Caco-2 (cell line): ENCODE measurements at regions not wholly inside any gene's neighbourhood (a gene's known extent, or its start where the extent isn't known, plus 50 kb on each side); places are given as distances from the start of the nearest gene placed in this dataset.

ENCODE experiments used
- BruUV-seq: library from RNA; stranded (reverse); fragments of 400-500 nt; replicated peaks from 2 replicates; lab custom pipeline; 2021; lab: Mats Ljungman, UMichigan
- CTCF ChIA-PET: fragments of 300-600 bp; sonication (Branson Sonifier 250); formaldehyde crosslinking; loops from one replicate; lab custom pipeline; 2022; ENCODE audit warnings: antibody characterized with exemption; lab: Charles Lee
- POLR2A ChIA-PET: fragments of 300-600 bp; sonication (Branson Sonifier 250); formaldehyde crosslinking; loops from one replicate; lab custom pipeline; 2022; ENCODE audit warnings: antibody characterized with exemption; lab: Charles Lee
- DNase-seq, 2 experiments: peaks; one replicate each; pipeline versions ENCODE4 v3.0.0 to v3.0.0-alpha.2; 2020 to 2022
- H3K27me3 ChIP-seq: replicated peaks from 2 replicates; pipeline ENCODE4 v1.6.0; 2011; ENCODE audit warnings: low read length; ENCODE audit not compliant: control insufficient read depth, insufficient read depth
- H3K36me3 ChIP-seq: 2 replicates; pipeline ENCODE4 v1.5.1; 2011; ENCODE audit warnings: low read length; ENCODE audit not compliant: control insufficient read depth, insufficient read depth
- H3K4me1 ChIP-seq: fragments of 250-450 bp; sonication (Bioruptor Pico); 2 replicates; pipeline ENCODE4 v1.5.1; 2020; ENCODE audit warnings: mild to moderate bottlenecking
- H3K4me3 ChIP-seq: 2 replicates; pipeline ENCODE4 v1.5.1; 2011; ENCODE audit warnings: low read depth, mild to moderate bottlenecking, control low read depth, low read length
- H3K9me3 ChIP-seq: fragments of 250-450 bp; sonication (Bioruptor Pico); 2 replicates; pipeline ENCODE4 v1.5.1; 2020; ENCODE audit warnings: mild to moderate bottlenecking, moderate library complexity
- H3K27ac Mint-ChIP-seq: one replicate; pipeline ENCODE4 v1.8.0; 2022; ENCODE audit warnings: mixed read lengths; ENCODE audit not compliant: unreplicated experiment
- H3K27me3 Mint-ChIP-seq: one replicate; pipeline ENCODE4 v1.8.0; 2022; ENCODE audit warnings: mixed read lengths; ENCODE audit not compliant: insufficient read depth, unreplicated experiment
- H3K36me3 Mint-ChIP-seq: one replicate; pipeline ENCODE4 v1.8.0; 2022; ENCODE audit warnings: mild to moderate bottlenecking, mixed read lengths; ENCODE audit not compliant: insufficient read depth, unreplicated experiment
- H3K4me1 Mint-ChIP-seq: one replicate; pipeline ENCODE4 v1.8.0; 2022; ENCODE audit warnings: low read depth, mixed read lengths; ENCODE audit not compliant: unreplicated experiment
- H3K4me3 Mint-ChIP-seq: one replicate; pipeline ENCODE4 v1.8.0; 2022; ENCODE audit warnings: mild to moderate bottlenecking, moderate library complexity, mixed read lengths; ENCODE audit not compliant: unreplicated experiment
- H3K9me3 Mint-ChIP-seq: one replicate; pipeline ENCODE4 v1.8.0; 2022; ENCODE audit warnings: mixed read lengths; ENCODE audit not compliant: unreplicated experiment
- intact Hi-C: fragments of 100-400 bp; cut with micrococcal nuclease; formaldehyde crosslinking; loops from one replicate; pipeline ENCODE4 v1.10.0; 2022; ENCODE audit not compliant: unreplicated experiment
- TF ChIP-seq, protein P1 (sequence below), 2 experiments: fragments of 200-600 bp in 1 of 2; IDR thresholded peaks; 1 replicate in 1 of 2; 2 replicates in 1 of 2; pipeline versions ENCODE4 v1.5.1 to v1.8.0; 2011 to 2022; ENCODE audit warnings: antibody characterized with exemption in 1 of 2, control low read depth in 1 of 2, inconsistent platforms in 1 of 2, low read depth in 1 of 2, low read length in 1 of 2, mild to moderate bottlenecking in 1 of 2, moderate library complexity in 1 of 2; ENCODE audit not compliant: insufficient read depth in 1 of 2, severe bottlenecking in 1 of 2, unreplicated experiment in 1 of 2

GRCh38 chr4:127416115-127416514, 216.6 kb upstream of the INTU start:
- Histone ChIP-seq H3K36me3 (no peaks in the 10 kb centered on the region), H3K27me3 (no peaks in the 10 kb centered on the region), H3K9me3 (no peaks in the 10 kb centered on the region), H3K4me3 (no peak overlapping the region), H3K4me1 (no peaks in the 10 kb centered on the region)
- intact Hi-C loops = no loop called here
- CTCF ChIA-PET = no interaction called here
- no peak for DNase-seq
- TF ChIP-seq, protein P1, sequence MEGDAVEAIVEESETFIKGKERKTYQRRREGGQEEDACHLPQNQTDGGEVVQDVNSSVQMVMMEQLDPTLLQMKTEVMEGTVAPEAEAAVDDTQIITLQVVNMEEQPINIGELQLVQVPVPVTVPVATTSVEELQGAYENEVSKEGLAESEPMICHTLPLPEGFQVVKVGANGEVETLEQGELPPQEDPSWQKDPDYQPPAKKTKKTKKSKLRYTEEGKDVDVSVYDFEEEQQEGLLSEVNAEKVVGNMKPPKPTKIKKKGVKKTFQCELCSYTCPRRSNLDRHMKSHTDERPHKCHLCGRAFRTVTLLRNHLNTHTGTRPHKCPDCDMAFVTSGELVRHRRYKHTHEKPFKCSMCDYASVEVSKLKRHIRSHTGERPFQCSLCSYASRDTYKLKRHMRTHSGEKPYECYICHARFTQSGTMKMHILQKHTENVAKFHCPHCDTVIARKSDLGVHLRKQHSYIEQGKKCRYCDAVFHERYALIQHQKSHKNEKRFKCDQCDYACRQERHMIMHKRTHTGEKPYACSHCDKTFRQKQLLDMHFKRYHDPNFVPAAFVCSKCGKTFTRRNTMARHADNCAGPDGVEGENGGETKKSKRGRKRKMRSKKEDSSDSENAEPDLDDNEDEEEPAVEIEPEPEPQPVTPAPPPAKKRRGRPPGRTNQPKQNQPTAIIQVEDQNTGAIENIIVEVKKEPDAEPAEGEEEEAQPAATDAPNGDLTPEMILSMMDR (IDR thresholded peaks at IDR 0.05; ENCODE audit: insufficient read depth in 1 of 2, low read depth in 1 of 2, low read length in 1 of 2, severe bottlenecking in 1 of 2, unreplicated experiment in 1 of 2) = no peak
- Mint-ChIP-seq H3K27me3 (peaks cover 4% of the 10 kb centered on the region), H3K4me3 (no peak overlapping the region), H3K27ac (no peak overlapping the region), H3K4me1 (no peaks in the 10 kb centered on the region), H3K9me3 (no peaks in the 10 kb centered on the region), H3K36me3 (no peaks in the 10 kb centered on the region)
- no TSS peak for BruUV-seq
- POLR2A ChIA-PET = no interaction called here

- Mint-ChIP-seq H3K36me3 (no peaks in the 10 kb centered on the region), H3K27ac (no peak overlapping the region), H3K9me3 (no peaks in the 10 kb centered on the region), H3K27me3 (peaks cover 4% of the 10 kb centered on the region), H3K4me1 (no peaks in the 10 kb centered on the region), H3K4me3 (no peak overlapping the region)
- Histone ChIP-seq H3K36me3 (no peaks in the 10 kb centered on the region), H3K4me1 (no peaks in the 10 kb centered on the region), H3K4me3 (no peak overlapping the region), H3K27me3 (no peaks in the 10 kb centered on the region), H3K9me3 (no peaks in the 10 kb centered on the region)
- no peak for DNase-seq
- TF ChIP-seq, protein P1 (IDR thresholded peaks at IDR 0.05; ENCODE audit: insufficient read depth in 1 of 2, low read depth in 1 of 2, low read length in 1 of 2, severe bottlenecking in 1 of 2, unreplicated experiment in 1 of 2) = no peak
- ChIA-PET CTCF (no interaction called here), POLR2A (no interaction called here)
- BruUV-seq = no TSS peak
- intact Hi-C loops = no loop called here
Observed at GRCh38 chr4:127417885-127418535, 214.7 kb upstream of the INTU start.

GRCh38 chr4:127419431-127419830, 213.3 kb upstream of the INTU start:
- ChIA-PET CTCF (no interaction called here), POLR2A (no interaction called here)
- no peak overlapping the region for H3K4me3 Mint-ChIP-seq
- H3K9me3 Mint-ChIP-seq = no peaks in the 10 kb centered on the region
- Histone ChIP-seq H3K9me3 (no peaks in the 10 kb centered on the region), H3K27me3 (no peaks in the 10 kb centered on the region), H3K4me3 (no peak overlapping the region), H3K36me3 (no peaks in the 10 kb centered on the region), H3K4me1 (no peaks in the 10 kb centered on the region)
- BruUV-seq = no TSS peak
- intact Hi-C loops = no loop called here
- TF ChIP-seq, protein P1 (IDR thresholded peaks at IDR 0.05; ENCODE audit: insufficient read depth in 1 of 2, low read depth in 1 of 2, low read length in 1 of 2, severe bottlenecking in 1 of 2, unreplicated experiment in 1 of 2) = no peak
- no peaks in the 10 kb centered on the region for H3K4me1 Mint-ChIP-seq
- H3K27me3 Mint-ChIP-seq = peaks cover 4% of the 10 kb centered on the region
- H3K27ac Mint-ChIP-seq = no peak overlapping the region
- DNase-seq = no peak
- no peaks in the 10 kb centered on the region for H3K36me3 Mint-ChIP-seq
